HepG2 (cell line): ENCODE measurements at regions not wholly inside any gene's neighbourhood (a gene's known extent, or its start where the extent isn't known, plus 50 kb on each side); places are given as distances from the start of the nearest gene placed in this dataset.

ENCODE experiments used
- ATAC-seq: fragments of 200-7000 bp; cut with Tn5 transposase; 3 replicates; pipeline ENCODE4 v1.9.1; 2020; ENCODE audit warnings: mild to moderate bottlenecking, moderate library complexity
- BruUV-seq: library from RNA; stranded (reverse); fragments of 400-500 nt; replicated peaks from 2 replicates; lab custom pipeline; 2021; lab: Mats Ljungman, UMichigan
- CTCF ChIA-PET: fragments of 300-600 bp; formaldehyde crosslinking; extraction: SDS; loops from one replicate; lab custom pipeline; 2021; ENCODE audit warnings: low total read pairs, inconsistent platforms, low intra/inter-chr PET ratio; lab: Yijun Ruan, JAX
- POLR2A ChIA-PET: fragments of 350-600 bp; sonication (Branson Sonifier 250); formaldehyde crosslinking; loops from one replicate; lab custom pipeline; 2020; ENCODE audit warnings: antibody characterized with exemption, inconsistent platforms; lab: Yijun Ruan, JAX
- DNase-seq: peaks from one replicate; pipeline ENCODE4 v3.0.0-alpha.2; 2015; ENCODE audit warnings: low spot score
- FAIRE-seq: peaks from 3 replicates; lab custom pipeline; 2011; peaks lifted over from hg19 to GRCh38; lab: Jason Lieb, UNC
- H2AFZ ChIP-seq: one replicate; pipeline ENCODE4 v1.6.1; 2011; ENCODE audit warnings: low read length, inconsistent platforms
- H3K27ac ChIP-seq: fragments of 300-600 bp; 3 replicates; pipeline ENCODE4 v1.8.0; 2011; ENCODE audit warnings: mixed run types, mild to moderate bottlenecking, mixed read lengths, low read length, inconsistent platforms; ENCODE audit not compliant: insufficient read depth; ENCODE audit errors: extremely low read length
- H3K27me3 ChIP-seq, 2 experiments: fragments of 200-600 bp in 1 of 2; 2 replicates in 1 of 2; 3 replicates in 1 of 2; pipeline versions ENCODE4 v1.6.0 to v1.8.0; 2011; ENCODE audit warnings: low read length in 2 of 2, mild to moderate bottlenecking in 2 of 2, moderate library complexity in 2 of 2, inconsistent platforms in 1 of 2; ENCODE audit not compliant: insufficient read depth in 2 of 2, control insufficient read depth in 1 of 2
- H3K36me3 ChIP-seq, 2 experiments: fragments of 200-600 bp in 1 of 2; replicated peaks in 1 of 2; 2 replicates in 1 of 2; 3 replicates in 1 of 2; pipeline versions ENCODE4 v1.5.1 to v1.8.0; 2011; ENCODE audit warnings: low read length in 2 of 2, inconsistent platforms in 1 of 2; ENCODE audit not compliant: insufficient read depth in 2 of 2, control insufficient read depth in 1 of 2
- H3K4me1 ChIP-seq: 2 replicates; pipeline ENCODE4 v1.5.1; 2012; ENCODE audit warnings: low read length, inconsistent platforms; ENCODE audit not compliant: insufficient read depth
- H3K4me2 ChIP-seq: 2 replicates; pipeline ENCODE4 v1.6.0; 2011; ENCODE audit warnings: low read depth, low read length, inconsistent platforms
- H3K4me3 ChIP-seq, 3 experiments: fragments of 200-600 bp in 1 of 3; sonication (generic), shearing (Covaris generic) in 1 of 3; replicated peaks in 1 of 3; 2 replicates each; pipeline ENCODE4 v1.5.1; 2011 to 2016; ENCODE audit warnings: low read length in 3 of 3, inconsistent platforms in 2 of 3, low read depth in 2 of 3, mild to moderate bottlenecking in 2 of 3, control low read depth in 1 of 3, mixed read lengths in 1 of 3; ENCODE audit not compliant: insufficient read depth in 1 of 3
- H3K79me2 ChIP-seq: one replicate; pipeline ENCODE4 v1.6.1; 2011; ENCODE audit warnings: low read length, inconsistent platforms; ENCODE audit not compliant: insufficient read depth
- H3K9ac ChIP-seq: 2 replicates; pipeline ENCODE4 v1.6.0; 2011; ENCODE audit warnings: mild to moderate bottlenecking, low read depth, low read length, inconsistent platforms; ENCODE audit not compliant: insufficient read depth
- H3K9me3 ChIP-seq: 2 replicates; pipeline ENCODE4 v1.5.1; 2012; ENCODE audit warnings: mild to moderate bottlenecking, low read length
- H4K20me1 ChIP-seq: 2 replicates; pipeline ENCODE4 v1.6.0; 2011; ENCODE audit warnings: inconsistent platforms, mild to moderate bottlenecking, low read length, moderate library complexity; ENCODE audit not compliant: insufficient read depth
- ATF5 ChIP-seq: sonication (generic); formaldehyde crosslinking; IDR thresholded peaks from 2 replicates; pipeline ENCODE4 v1.4.0; 2020; ENCODE audit warnings: mild to moderate bottlenecking, low read depth, missing genetic modification reagents
- BCL3 ChIP-seq: sonication (generic); formaldehyde crosslinking; IDR thresholded peaks from 2 replicates; pipeline ENCODE4 v1.5.1; 2020; ENCODE audit warnings: mild to moderate bottlenecking, missing genetic modification reagents, moderate library complexity
- CBX1 ChIP-seq: IDR thresholded peaks from one replicate; pipeline ENCODE4 v1.6.1; 2016; ENCODE audit warnings: antibody characterized with exemption, low read depth
- FOXA3 ChIP-seq: IDR thresholded peaks from 2 replicates; pipeline ENCODE4 v1.6.1; 2016; ENCODE audit warnings: missing genetic modification reagents, missing compliant biosample characterization
- MNT ChIP-seq: fragments of 450-650 bp; IDR thresholded peaks from 2 replicates; pipeline ENCODE4 v1.6.1; 2016
- MTA3 ChIP-seq: sonication (generic); formaldehyde crosslinking; IDR thresholded peaks from 2 replicates; pipeline ENCODE4 v1.4.0; 2020; ENCODE audit warnings: missing genetic modification reagents
- NR0B2 ChIP-seq: sonication (generic); formaldehyde crosslinking; IDR thresholded peaks from 2 replicates; pipeline ENCODE4 v1.4.0; 2020; ENCODE audit warnings: mild to moderate bottlenecking, missing genetic modification reagents
- NR2F1 ChIP-seq, 2 experiments: fragments of 450-650 bp in 1 of 2; formaldehyde crosslinking in 1 of 2; IDR thresholded peaks; 2 replicates each; pipeline versions ENCODE4 v1.5.0 to v1.6.1; 2016 to 2020; ENCODE audit warnings: mild to moderate bottlenecking in 1 of 2, missing compliant biosample characterization in 1 of 2, missing genetic modification reagents in 1 of 2, moderate library complexity in 1 of 2
- PATZ1 ChIP-seq: sonication (generic); formaldehyde crosslinking; IDR thresholded peaks from 2 replicates; pipeline ENCODE4 v1.4.0; 2020; ENCODE audit warnings: missing genetic modification reagents
- RFXAP ChIP-seq: sonication (generic); formaldehyde crosslinking; IDR thresholded peaks from 2 replicates; pipeline ENCODE4 v1.4.0; 2020; ENCODE audit warnings: missing genetic modification reagents, borderline replicate concordance
- STAT5B ChIP-seq: sonication (generic); formaldehyde crosslinking; IDR thresholded peaks from 2 replicates; pipeline ENCODE4 v1.4.0; 2020; ENCODE audit warnings: missing genetic modification reagents
- ZBTB7A ChIP-seq: sonication (generic); formaldehyde crosslinking; IDR thresholded peaks from 2 replicates; pipeline ENCODE4 v1.8.0; 2022; ENCODE audit warnings: mild to moderate bottlenecking, missing genetic modification reagents
- ZNF264 ChIP-seq: sonication (generic); formaldehyde crosslinking; IDR thresholded peaks from 2 replicates; pipeline ENCODE4 v1.4.0; 2020; ENCODE audit warnings: missing genetic modification reagents
- ZNF329 ChIP-seq: sonication (generic); formaldehyde crosslinking; IDR thresholded peaks from 2 replicates; pipeline ENCODE4 v1.9.0; 2021; ENCODE audit warnings: low read depth, mild to moderate bottlenecking, missing genetic modification reagents
- ZUFSP ChIP-seq: sonication (generic); formaldehyde crosslinking; IDR thresholded peaks from 2 replicates; pipeline ENCODE4 v1.9.0; 2021; ENCODE audit warnings: missing genetic modification reagents, mild to moderate bottlenecking, borderline replicate concordance
- WGBS: methylation state at CpG from one replicate; pipeline ENCODE4 v1.1.6; 2017; ENCODE audit warnings: low lambda C conversion rate; 5-methylcytosine and 5-hydroxymethylcytosine counted together
- in situ Hi-C: cut with HindIII; loops from 2 replicates; pipeline ENCODE4 v1.10.0; 2017; ENCODE audit warnings: low pct_unique_long_range_greater_than_20kb; ENCODE audit not compliant: extremely low pct_ligation_motif_present
- intact Hi-C: fragments of 100-400 bp; cut with micrococcal nuclease; formaldehyde crosslinking; loops from one replicate; pipeline ENCODE4 v1.10.0; 2022; ENCODE audit not compliant: unreplicated experiment

GRCh38 chr7:56256108-56256507, 139.9 kb upstream of the NUPR2 start:
- BruUV-seq, result no TSS peak
- Histone ChIP-seq H3K27ac (no peak overlapping the region), H4K20me1 (no peaks in the 10 kb centered on the region), H3K9me3 (no peaks in the 10 kb centered on the region), H3K4me2 (no peak overlapping the region), H3K27me3 (no peaks in the 10 kb centered on the region), H3K4me3 (no peak overlapping the region), H3K4me1 (no peaks in the 10 kb centered on the region), H2AFZ (no peak overlapping the region), H3K79me2 (no peaks in the 10 kb centered on the region), H3K9ac (no peak overlapping the region), H3K36me3 (no peaks in the 10 kb centered on the region)
- DNase-seq (no peak), ATAC-seq (no peak), FAIRE-seq (no peak)
- no peak for TF ChIP-seq ZNF264 (CRISPR knock-in tag)
- no peak for TF ChIP-seq ZBTB7A (CRISPR knock-in tag)
- no peak for TF ChIP-seq NR0B2 (CRISPR knock-in tag)
- TF ChIP-seq RFXAP (CRISPR knock-in tag), result no peak
- TF ChIP-seq PATZ1, result no peak
- no peak for TF ChIP-seq BCL3 (CRISPR knock-in tag)
- TF ChIP-seq ATF5, result no peak
- TF ChIP-seq STAT5B (CRISPR knock-in tag), result no peak
- no peak for TF ChIP-seq MNT
- TF ChIP-seq FOXA3 (CRISPR knock-in tag), result no peak
- no peak for TF ChIP-seq CBX1
- no peak for TF ChIP-seq ZNF329 (CRISPR knock-in tag)
- TF ChIP-seq ZUFSP, result no peak
- no peak for TF ChIP-seq MTA3 (CRISPR knock-in tag)
- no peak for TF ChIP-seq NR2F1 (CRISPR knock-in tag; IDR thresholded peaks at IDR 0.05)
- ChIA-PET POLR2A (no interaction called here), CTCF (no interaction called here)
- in situ Hi-C loops, result no loop called here
- intact Hi-C loops, result no loop called here
- whole genome bisulfite sequencing, result 0% methylated on average over 1 of the region's 7 CpGs
